GM23248 (cell line): ENCODE measurements at regions not wholly inside any gene's neighbourhood (a gene's known extent, or its start where the extent isn't known, plus 50 kb on each side); places are given as distances from the start of the nearest gene placed in this dataset.

Source experiments
- DNase-seq: peaks from one replicate; pipeline ENCODE4 v3.0.0-alpha.2; 2015
- H2AFZ ChIP-seq: fragments of 200-600 bp; sonication (generic); 2 replicates; pipeline ENCODE4 v1.6.1; 2016; ENCODE audit warnings: antibody characterized with exemption
- H3F3A ChIP-seq: fragments of 200-600 bp; sonication (generic); 2 replicates; pipeline ENCODE4 v1.6.1; 2016; ENCODE audit warnings: mild to moderate bottlenecking, antibody characterized with exemption, mixed run types; ENCODE audit not compliant: insufficient read depth
- H3K27ac ChIP-seq: fragments of 200-600 bp; sonication (generic); 2 replicates; pipeline ENCODE4 v1.5.1; 2016; ENCODE audit warnings: mild to moderate bottlenecking
- H3K27me3 ChIP-seq: fragments of 200-600 bp; sonication (generic); replicated peaks from 2 replicates; pipeline ENCODE4 v1.6.1; 2016; ENCODE audit warnings: mild to moderate bottlenecking; ENCODE audit not compliant: insufficient read depth
- H3K36me3 ChIP-seq: fragments of 200-600 bp; sonication (generic); 2 replicates; pipeline ENCODE4 v1.6.1; 2016; ENCODE audit warnings: low read depth, mild to moderate bottlenecking
- H3K4me1 ChIP-seq: fragments of 200-600 bp; sonication (generic); 2 replicates; pipeline ENCODE4 v1.6.1; 2016; ENCODE audit warnings: mild to moderate bottlenecking; ENCODE audit not compliant: insufficient read depth
- H3K4me2 ChIP-seq: fragments of 200-600 bp; sonication (generic); one replicate; pipeline ENCODE4 v1.6.1; 2016; ENCODE audit warnings: mild to moderate bottlenecking; ENCODE audit not compliant: unreplicated experiment
- H3K4me3 ChIP-seq: fragments of 200-600 bp; sonication (generic); 2 replicates; pipeline ENCODE4 v1.5.1; 2016; ENCODE audit warnings: mild to moderate bottlenecking
- H3K79me2 ChIP-seq: fragments of 200-600 bp; sonication (generic); 2 replicates; pipeline ENCODE4 v1.6.1; 2016; ENCODE audit warnings: mild to moderate bottlenecking; ENCODE audit not compliant: insufficient read depth
- H3K9ac ChIP-seq: fragments of 200-600 bp; sonication (generic); 2 replicates; pipeline ENCODE4 v1.6.1; 2016; ENCODE audit warnings: mild to moderate bottlenecking
- H3K9me2 ChIP-seq: fragments of 200-600 bp; sonication (generic); 2 replicates; pipeline ENCODE4 v1.6.1; 2016; ENCODE audit warnings: mixed run types, mild to moderate bottlenecking, moderate library complexity; ENCODE audit not compliant: insufficient read depth
- H3K9me3 ChIP-seq: fragments of 200-600 bp; sonication (generic); one replicate; pipeline ENCODE4 v1.6.1; 2017; ENCODE audit warnings: low read depth
- H4K20me1 ChIP-seq: fragments of 200-600 bp; sonication (generic); 2 replicates; pipeline ENCODE4 v1.6.0; 2016; ENCODE audit not compliant: insufficient read depth
- EZH2 ChIP-seq: fragments of 200-600 bp; sonication (generic); IDR thresholded peaks from 2 replicates; pipeline ENCODE4 v1.6.1; 2018; ENCODE audit warnings: antibody characterized with exemption, mild to moderate bottlenecking; ENCODE audit not compliant: insufficient read depth, poor library complexity, severe bottlenecking
- EZH2phosphoT487 ChIP-seq: fragments of 200-600 bp; sonication (generic); IDR thresholded peaks from 2 replicates; pipeline ENCODE4 v1.6.1; 2018; ENCODE audit warnings: antibody characterized with exemption, moderate library complexity, mild to moderate bottlenecking, low read depth; ENCODE audit not compliant: insufficient read depth
- WGBS, 2 experiments: methylation state at CpG; one replicate each; pipeline ENCODE4 v1.1.6; 2015 to 2017; ENCODE audit warnings: low lambda C conversion rate in 2 of 2, low coverage in 1 of 2; ENCODE audit errors: missing lambda C conversion rate in 2 of 2; 5-methylcytosine and 5-hydroxymethylcytosine counted together
- in situ Hi-C: fragments of 300-500 bp; cut with MboI; formaldehyde crosslinking; loops from 2 replicates; pipeline ENCODE4 v1.15.0; 2020

DNA sequence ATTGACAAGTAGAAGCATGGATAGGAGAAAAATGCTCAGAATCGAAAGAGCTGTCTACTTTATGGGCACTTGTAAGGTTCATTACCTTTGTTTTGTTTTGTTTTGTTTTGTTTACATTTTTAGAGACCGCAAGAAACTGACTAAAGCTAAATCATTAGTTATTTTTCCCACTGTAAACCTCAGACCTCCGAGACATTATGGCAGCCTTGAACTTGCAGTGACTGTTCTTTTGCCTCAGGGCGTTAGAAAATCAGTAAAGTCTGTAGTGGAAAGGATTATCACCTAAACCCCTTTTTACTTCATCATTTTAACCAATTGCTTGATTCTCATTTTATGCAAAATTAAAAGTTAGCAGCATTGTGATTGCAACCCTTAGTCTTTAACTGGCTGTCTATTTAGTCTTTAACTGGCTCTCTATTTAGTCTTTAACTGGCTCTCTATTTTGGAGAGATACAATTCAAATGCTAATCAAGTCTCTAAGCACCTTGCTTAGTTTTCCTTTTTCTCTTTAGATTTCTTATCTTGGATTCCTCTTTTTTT lies 383.3 kb upstream of the ROBO2 start:
- Histone ChIP-seq H3K9me2 (no peaks in the 10 kb centered on the region), H3K9me3 (no peaks in the 10 kb centered on the region), H3K4me3 (no peak overlapping the region), H3K4me2 (no peak overlapping the region), H3K36me3 (no peaks in the 10 kb centered on the region), H3K79me2 (no peaks in the 10 kb centered on the region), H2AFZ (no peak overlapping the region), H3K27me3 (no peaks in the 10 kb centered on the region), H3K27ac (no peak overlapping the region), H3F3A (no peaks in the 10 kb centered on the region), H3K4me1 (no peaks in the 10 kb centered on the region), H4K20me1 (no peaks in the 10 kb centered on the region), H3K9ac (no peak overlapping the region)
- 62 to 70% methylated on average over 4 of the region's 4 CpGs for WGBS, 2 experiments
- DNase-seq, result no peak
- TF ChIP-seq EZH2 (no peak), EZH2phosphoT487 (no peak)
- in situ Hi-C loops, result no loop called here

GRCh38 chr3:76657909-76658308 lies 382.0 kb upstream of the ROBO2 start:
- Histone ChIP-seq H3K9me3 (no peaks in the 10 kb centered on the region), H3K79me2 (no peaks in the 10 kb centered on the region), H3K27me3 (no peaks in the 10 kb centered on the region), H2AFZ (no peak overlapping the region), H3K27ac (no peak overlapping the region), H3K4me1 (no peaks in the 10 kb centered on the region), H3K9ac (no peak overlapping the region), H3K4me3 (no peak overlapping the region), H4K20me1 (no peaks in the 10 kb centered on the region), H3K9me2 (no peaks in the 10 kb centered on the region), H3K36me3 (no peaks in the 10 kb centered on the region), H3K4me2 (no peak overlapping the region), H3F3A (no peaks in the 10 kb centered on the region)
- WGBS, 2 experiments, result 83 to 88% methylated on average over 5 of the region's 5 CpGs
- TF ChIP-seq EZH2phosphoT487, result no peak
- no peak for TF ChIP-seq EZH2
- DNase-seq, result no peak
- in situ Hi-C loops, result no loop called here

DNA sequence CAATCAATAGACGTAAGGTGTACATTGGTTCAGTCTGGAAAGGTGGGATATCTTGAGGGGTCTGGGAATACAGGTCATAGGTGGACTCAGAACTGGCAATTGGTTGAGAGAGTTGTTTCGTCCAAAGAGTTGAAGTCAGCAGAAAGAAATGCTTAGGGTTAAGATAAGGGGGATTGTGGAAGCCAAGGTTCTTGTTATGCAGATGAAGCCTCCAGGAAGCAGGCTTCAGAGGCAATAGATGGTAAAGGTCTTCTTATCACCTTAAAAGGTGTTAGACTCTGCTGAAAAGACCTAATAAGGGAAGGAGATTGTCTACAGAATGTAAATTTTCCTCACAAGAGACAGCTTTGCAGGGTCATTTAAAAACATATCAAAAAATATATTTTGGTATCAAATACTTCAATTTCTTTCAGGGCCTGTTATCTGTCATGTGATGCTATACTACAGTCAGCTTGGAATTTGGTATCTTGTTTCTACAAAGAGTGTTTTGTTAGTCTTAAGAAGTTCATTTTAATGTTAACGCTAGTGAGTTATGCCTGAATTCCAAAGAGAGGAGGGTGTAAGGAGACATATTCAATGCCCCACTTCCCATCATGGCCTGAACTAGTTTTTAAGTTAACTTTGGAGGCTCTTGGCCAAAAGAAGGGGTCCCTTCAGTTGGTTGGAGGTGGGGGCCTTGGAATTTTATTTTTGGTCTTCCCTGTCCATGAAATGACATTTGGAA lies 378.2 kb upstream of the ROBO2 start:
- no peak for TF ChIP-seq EZH2phosphoT487
- no peaks in the 10 kb centered on the region for H3K27me3 ChIP-seq
- H3K4me2 ChIP-seq, result no peak overlapping the region
- no peaks in the 10 kb centered on the region for H3K79me2 ChIP-seq
- no peaks in the 10 kb centered on the region for H3K9me2 ChIP-seq
- 35 to 38% methylated on average over 3 of the region's 3 CpGs for WGBS, 2 experiments
- H3K9me3 ChIP-seq, result no peaks in the 10 kb centered on the region
- no peak overlapping the region for H2AFZ ChIP-seq
- no peak for DNase-seq
- H3K27ac ChIP-seq, result no peak overlapping the region
- no peaks in the 10 kb centered on the region for H3F3A ChIP-seq
- no peaks in the 10 kb centered on the region for H3K36me3 ChIP-seq
- H3K9ac ChIP-seq, result no peak overlapping the region
- H4K20me1 ChIP-seq, result no peaks in the 10 kb centered on the region
- no peak overlapping the region for H3K4me3 ChIP-seq
- no peaks in the 10 kb centered on the region for H3K4me1 ChIP-seq
- in situ Hi-C loops, result no loop called here

DNA sequence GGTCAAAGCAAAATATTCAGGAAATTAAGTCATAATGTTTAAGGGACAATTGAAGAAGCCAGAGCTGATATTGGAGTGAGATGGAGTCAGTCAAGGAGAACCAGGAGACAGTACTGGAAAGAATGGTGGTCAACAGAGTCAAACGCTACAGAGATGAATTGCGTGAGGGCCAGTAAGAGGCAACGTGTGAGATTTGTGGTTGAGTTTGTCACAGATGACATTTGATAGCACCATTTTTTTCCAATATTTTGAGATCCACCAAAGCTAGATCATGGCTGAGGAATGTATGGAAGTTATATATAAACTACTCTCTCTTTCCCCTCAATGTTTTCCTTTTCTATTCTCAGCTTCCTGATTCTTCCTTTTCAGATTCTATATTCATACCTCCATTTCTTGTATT lies 375.1 kb upstream of the ROBO2 start:
- Histone ChIP-seq H3K4me1 (no peaks in the 10 kb centered on the region), H3K36me3 (no peaks in the 10 kb centered on the region), H4K20me1 (no peaks in the 10 kb centered on the region), H3K4me2 (no peak overlapping the region), H3K9me2 (no peaks in the 10 kb centered on the region), H3K4me3 (no peak overlapping the region), H3F3A (no peaks in the 10 kb centered on the region), H3K9me3 (no peaks in the 10 kb centered on the region), H3K27ac (no peak overlapping the region), H3K79me2 (no peaks in the 10 kb centered on the region), H3K9ac (no peak overlapping the region), H2AFZ (no peak overlapping the region), H3K27me3 (no peaks in the 10 kb centered on the region)
- 88 to 91% methylated on average over 3 of the region's 3 CpGs for WGBS, 2 experiments
- TF ChIP-seq EZH2phosphoT487, result no peak
- in situ Hi-C loops, result no loop called here
- no peak for DNase-seq
